Ectodermal cell (in vitro differentiated cells): ENCODE measurements at regions not wholly inside any gene's neighbourhood (a gene's known extent, or its start where the extent isn't known, plus 50 kb on each side); places are given as distances from the start of the nearest gene placed in this dataset.
"Not testable (repeated sequence)": the region's sequence is repeated elsewhere in the genome, so short reads cannot be mapped to it uniquely, and the experiment has no call there.

ENCODE experiments used
- H3K27ac ChIP-seq: 2 replicates; pipeline ENCODE4 v1.7.0; 2013; ENCODE audit warnings: mild to moderate bottlenecking, low read depth, low read length; ENCODE audit not compliant: insufficient read depth, poor library complexity, severe bottlenecking
- H3K27me3 ChIP-seq: 2 replicates; pipeline ENCODE4 v1.7.0; 2013; ENCODE audit warnings: mild to moderate bottlenecking, low read length; ENCODE audit not compliant: insufficient read depth, control insufficient read depth, poor library complexity, severe bottlenecking
- H3K36me3 ChIP-seq: one replicate; pipeline ENCODE4 v1.7.0; 2013; ENCODE audit warnings: low read length; ENCODE audit not compliant: control insufficient read depth, insufficient read depth
- H3K4me1 ChIP-seq: one replicate; pipeline ENCODE4 v1.7.0; 2013; ENCODE audit warnings: low read length; ENCODE audit not compliant: control insufficient read depth, insufficient read depth
- H3K4me3 ChIP-seq: 2 replicates; pipeline ENCODE4 v1.7.0; 2013; ENCODE audit warnings: low read depth, low read length, control low read depth; ENCODE audit not compliant: insufficient read depth
- H3K9me3 ChIP-seq: 2 replicates; pipeline ENCODE4 v1.7.0; 2013; ENCODE audit warnings: mild to moderate bottlenecking, low read length, moderate library complexity; ENCODE audit not compliant: control insufficient read depth
- WGBS, 2 experiments: methylation state at CpG; one replicate each; pipeline ENCODE4 v1.1.7; 2013; ENCODE audit warnings: missing lambda C conversion rate in 2 of 2; 5-methylcytosine and 5-hydroxymethylcytosine counted together

GRCh38 chr5:171540865-171541264 lies 121.4 kb downstream of the FGF18 start:
- H3K9me3 ChIP-seq, result no peaks in the 10 kb centered on the region
- no peaks in the 10 kb centered on the region for H3K27me3 ChIP-seq
- 90 to 94% methylated on average over 5 of the region's 5 CpGs for WGBS, 2 experiments
- H3K4me1 ChIP-seq, result no peaks in the 10 kb centered on the region
- no peak overlapping the region for H3K27ac ChIP-seq
- H3K36me3 ChIP-seq, result no peaks in the 10 kb centered on the region
- H3K4me3 ChIP-seq, result no peak overlapping the region

- Histone ChIP-seq H3K4me1 (no peaks in the 10 kb centered on the region), H3K27ac (no peak overlapping the region), H3K4me3 (no peak overlapping the region), H3K27me3 (no peaks in the 10 kb centered on the region), H3K36me3 (no peaks in the 10 kb centered on the region), H3K9me3 (no peaks in the 10 kb centered on the region)
- WGBS, 2 experiments, result 93% methylated on average over 13 of the region's 13 CpGs
Measured at GRCh38 chr5:171541341-171541776, 121.9 kb downstream of the FGF18 start.

GRCh38 chr5:171542525-171543140 lies 123.2 kb downstream of the FGF18 start:
- no peaks in the 10 kb centered on the region for H3K27me3 ChIP-seq
- H3K4me3 ChIP-seq, result no peak overlapping the region
- H3K4me1 ChIP-seq, result no peaks in the 10 kb centered on the region
- no peak overlapping the region for H3K27ac ChIP-seq
- H3K36me3 ChIP-seq, result no peaks in the 10 kb centered on the region
- WGBS, 2 experiments, result 84 to 90% methylated on average over 15 of the region's 15 CpGs
- no peaks in the 10 kb centered on the region for H3K9me3 ChIP-seq

GRCh38 chr5:171543148-171543815 lies 123.8 kb downstream of the FGF18 start:
- H3K4me1 ChIP-seq, result no peaks in the 10 kb centered on the region
- H3K4me3 ChIP-seq, result no peak overlapping the region
- H3K36me3 ChIP-seq, result no peaks in the 10 kb centered on the region
- no peaks in the 10 kb centered on the region for H3K27me3 ChIP-seq
- no peaks in the 10 kb centered on the region for H3K9me3 ChIP-seq
- WGBS, 2 experiments, result 92 to 96% methylated on average over 13 of the region's 13 CpGs
- H3K27ac ChIP-seq, result no peak overlapping the region

GRCh38 chr5:171544913-171545765 lies 125.7 kb downstream of the FGF18 start:
- H3K27me3 ChIP-seq, result no peaks in the 10 kb centered on the region
- no peak overlapping the region for H3K27ac ChIP-seq
- H3K9me3 ChIP-seq, result no peaks in the 10 kb centered on the region
- no peaks in the 10 kb centered on the region for H3K36me3 ChIP-seq
- WGBS, 2 experiments, result 92 to 93% methylated on average over 17 of the region's 17 CpGs
- no peak overlapping the region for H3K4me3 ChIP-seq
- H3K4me1 ChIP-seq, result no peaks in the 10 kb centered on the region

- H3K4me3 ChIP-seq, result no peak overlapping the region
- H3K27ac ChIP-seq, result no peak overlapping the region
- H3K27me3 ChIP-seq, result no peaks in the 10 kb centered on the region
- H3K4me1 ChIP-seq, result no peaks in the 10 kb centered on the region
- no peaks in the 10 kb centered on the region for H3K36me3 ChIP-seq
- WGBS, 2 experiments, result 82 to 91% methylated on average over 8 of the region's 8 CpGs
- H3K9me3 ChIP-seq, result no peaks in the 10 kb centered on the region
Measured at GRCh38 chr5:171549274-171549673, 129.8 kb downstream of the FGF18 start.

- H3K27me3 ChIP-seq, H3K4me3 ChIP-seq, H3K27ac ChIP-seq, H3K4me1 ChIP-seq, H3K9me3 ChIP-seq, H3K36me3 ChIP-seq: not testable (repeated sequence)
- 96 to 98% methylated on average over 7 of the region's 7 CpGs for WGBS, 2 experiments
Measured at GRCh38 chr5:171553817-171554216, 134.4 kb downstream of the FGF18 start.

GRCh38 chr5:171555160-171555559 lies 135.7 kb downstream of the FGF18 start:
- 82% methylated on average over 6 of the region's 6 CpGs for WGBS, 2 experiments
- Histone ChIP-seq H3K9me3 (no peaks in the 10 kb centered on the region), H3K4me1 (no peaks in the 10 kb centered on the region)

GRCh38 chr5:171562822-171563221 lies 143.4 kb downstream of the FGF18 start:
- 80 to 87% methylated on average over 3 of the region's 3 CpGs for WGBS, 2 experiments
- H3K9me3 ChIP-seq, result no peaks in the 10 kb centered on the region
- no peak overlapping the region for H3K27ac ChIP-seq
- H3K27me3 ChIP-seq, result no peaks in the 10 kb centered on the region
- H3K4me1 ChIP-seq, result no peaks in the 10 kb centered on the region
- H3K4me3 ChIP-seq, result no peak overlapping the region
- no peaks in the 10 kb centered on the region for H3K36me3 ChIP-seq

More at GRCh38 chr5:171555160-171555559, 135.7 kb downstream of the FGF18 start:
- H3K36me3 ChIP-seq, result no peaks in the 10 kb centered on the region
- no peaks in the 10 kb centered on the region for H3K27me3 ChIP-seq
- H3K4me3 ChIP-seq, result no peak overlapping the region
- no peak overlapping the region for H3K27ac ChIP-seq

GRCh38 chr5:171568389-171568788 lies 148.9 kb downstream of the FGF18 start:
- Histone ChIP-seq H3K4me1 (peaks cover under 1% of the 10 kb centered on the region), H3K9me3 (no peaks in the 10 kb centered on the region), H3K27me3 (no peaks in the 10 kb centered on the region), H3K36me3 (no peaks in the 10 kb centered on the region), H3K4me3 (no peak overlapping the region), H3K27ac (no peak overlapping the region)
- 89% methylated on average over 1 of the region's 1 CpG for WGBS, 2 experiments
